Neural progenitor cell (in vitro differentiated cells): ENCODE measurements at regions not wholly inside any gene's neighbourhood (a gene's known extent, or its start where the extent isn't known, plus 50 kb on each side); places are given as distances from the start of the nearest gene placed in this dataset.

Experiments
- DNase-seq: peaks from one replicate; pipeline ENCODE4 v3.0.0-alpha.2; 2016; ENCODE audit warnings: low spot score
- H2AFZ ChIP-seq: fragments of 200-600 bp; sonication (generic); replicated peaks from 2 replicates; pipeline ENCODE4 v1.6.1; 2016; ENCODE audit warnings: antibody characterized with exemption
- H3F3A ChIP-seq: fragments of 200-600 bp; sonication (generic); 2 replicates; pipeline ENCODE4 v1.6.1; 2016; ENCODE audit warnings: antibody characterized with exemption, low read depth
- H3K27ac ChIP-seq: fragments of 200-600 bp; sonication (generic); 2 replicates; pipeline ENCODE4 v1.5.1; 2016; ENCODE audit warnings: mild to moderate bottlenecking
- H3K27me3 ChIP-seq: fragments of 200-600 bp; sonication (generic); 2 replicates; pipeline ENCODE4 v1.6.1; 2016; ENCODE audit warnings: mild to moderate bottlenecking, moderate library complexity
- H3K36me3 ChIP-seq: fragments of 200-600 bp; sonication (generic); 2 replicates; pipeline ENCODE4 v1.5.1; 2016
- H3K4me1 ChIP-seq: fragments of 200-600 bp; sonication (generic); 2 replicates; pipeline ENCODE4 v1.6.1; 2016; ENCODE audit warnings: mixed run types
- H3K4me2 ChIP-seq: fragments of 200-600 bp; sonication (generic); 2 replicates; pipeline ENCODE4 v1.6.1; 2016
- H3K4me3 ChIP-seq: fragments of 200-600 bp; sonication (generic); 2 replicates; pipeline ENCODE4 v1.5.1; 2016
- H3K79me2 ChIP-seq: fragments of 200-600 bp; sonication (generic); 2 replicates; pipeline ENCODE4 v1.6.1; 2016; ENCODE audit warnings: low read depth
- H3K9ac ChIP-seq: fragments of 200-600 bp; sonication (generic); 2 replicates; pipeline ENCODE4 v1.6.1; 2016
- H3K9me3 ChIP-seq: fragments of 200-600 bp; sonication (generic); 2 replicates; pipeline ENCODE4 v1.5.1; 2016; ENCODE audit warnings: low read depth
- H4K20me1 ChIP-seq: fragments of 200-600 bp; sonication (generic); 2 replicates; pipeline ENCODE4 v1.6.1; 2016; ENCODE audit warnings: low read depth
- H3K27ac Mint-ChIP-seq: 3 replicates; pipeline ENCODE4 v1.8.0; 2021; ENCODE audit warnings: mixed read lengths
- H3K27me3 Mint-ChIP-seq: 2 replicates; pipeline ENCODE4 v1.8.0; 2022; ENCODE audit warnings: low read depth, mild to moderate bottlenecking, inconsistent platforms, moderate library complexity, mixed read lengths; ENCODE audit not compliant: insufficient read depth
- H3K36me3 Mint-ChIP-seq: 3 replicates; pipeline ENCODE4 v1.8.0; 2021; ENCODE audit warnings: mixed read lengths
- H3K4me1 Mint-ChIP-seq: 3 replicates; pipeline ENCODE4 v1.8.0; 2021; ENCODE audit warnings: mixed read lengths
- H3K4me3 Mint-ChIP-seq: 3 replicates; pipeline ENCODE4 v1.8.0; 2021; ENCODE audit warnings: mild to moderate bottlenecking, moderate library complexity, mixed read lengths
- H3K9me3 Mint-ChIP-seq: 3 replicates; pipeline ENCODE4 v1.8.0; 2020; ENCODE audit warnings: mixed read lengths
- EZH2 ChIP-seq: fragments of 200-600 bp; sonication (generic); IDR thresholded peaks from 2 replicates; pipeline ENCODE4 v1.6.1; 2017; ENCODE audit warnings: antibody characterized with exemption, mild to moderate bottlenecking, moderate library complexity
- EZH2phosphoT487 ChIP-seq: fragments of 200-600 bp; sonication (generic); IDR thresholded peaks from 2 replicates; pipeline ENCODE4 v1.6.1; 2017; ENCODE audit warnings: antibody characterized with exemption
- TF ChIP-seq, protein P1 (sequence below): fragments of 200-600 bp; sonication (generic); IDR thresholded peaks from 2 replicates; pipeline ENCODE4 v1.5.1; 2017; ENCODE audit warnings: antibody characterized with exemption, mild to moderate bottlenecking

GRCh38 chr10:78200686-78201085, 167.0 kb downstream of the RPS24 start:
- no peaks in the 10 kb centered on the region for H3K9me3 ChIP-seq
- H3F3A ChIP-seq: no peaks in the 10 kb centered on the region
- TF ChIP-seq, protein P1, sequence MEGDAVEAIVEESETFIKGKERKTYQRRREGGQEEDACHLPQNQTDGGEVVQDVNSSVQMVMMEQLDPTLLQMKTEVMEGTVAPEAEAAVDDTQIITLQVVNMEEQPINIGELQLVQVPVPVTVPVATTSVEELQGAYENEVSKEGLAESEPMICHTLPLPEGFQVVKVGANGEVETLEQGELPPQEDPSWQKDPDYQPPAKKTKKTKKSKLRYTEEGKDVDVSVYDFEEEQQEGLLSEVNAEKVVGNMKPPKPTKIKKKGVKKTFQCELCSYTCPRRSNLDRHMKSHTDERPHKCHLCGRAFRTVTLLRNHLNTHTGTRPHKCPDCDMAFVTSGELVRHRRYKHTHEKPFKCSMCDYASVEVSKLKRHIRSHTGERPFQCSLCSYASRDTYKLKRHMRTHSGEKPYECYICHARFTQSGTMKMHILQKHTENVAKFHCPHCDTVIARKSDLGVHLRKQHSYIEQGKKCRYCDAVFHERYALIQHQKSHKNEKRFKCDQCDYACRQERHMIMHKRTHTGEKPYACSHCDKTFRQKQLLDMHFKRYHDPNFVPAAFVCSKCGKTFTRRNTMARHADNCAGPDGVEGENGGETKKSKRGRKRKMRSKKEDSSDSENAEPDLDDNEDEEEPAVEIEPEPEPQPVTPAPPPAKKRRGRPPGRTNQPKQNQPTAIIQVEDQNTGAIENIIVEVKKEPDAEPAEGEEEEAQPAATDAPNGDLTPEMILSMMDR: no peak
- TF ChIP-seq EZH2 (no peak), EZH2phosphoT487 (no peak)
- no peak overlapping the region for H3K27ac ChIP-seq
- H4K20me1 ChIP-seq: no peaks in the 10 kb centered on the region
- no peaks in the 10 kb centered on the region for H3K27me3 ChIP-seq
- Mint-ChIP-seq H3K27ac (no peak overlapping the region), H3K27me3 (no peaks in the 10 kb centered on the region), H3K4me1 (peaks cover 9% of the 10 kb centered on the region), H3K36me3 (no peaks in the 10 kb centered on the region), H3K9me3 (no peaks in the 10 kb centered on the region), H3K4me3 (no peak overlapping the region)
- no peak overlapping the region for H3K4me2 ChIP-seq
- no peaks in the 10 kb centered on the region for H3K36me3 ChIP-seq
- H2AFZ ChIP-seq: no peak overlapping the region
- DNase-seq: no peak
- no peaks in the 10 kb centered on the region for H3K79me2 ChIP-seq
- H3K4me3 ChIP-seq: no peak overlapping the region
- peaks cover 6% of the 10 kb centered on the region for H3K4me1 ChIP-seq
- H3K9ac ChIP-seq: no peak overlapping the region

GRCh38 chr10:78202386-78202785, 168.7 kb downstream of the RPS24 start:
- Mint-ChIP-seq H3K4me1 (peaks cover 12% of the 10 kb centered on the region), H3K9me3 (no peaks in the 10 kb centered on the region), H3K27ac (no peak overlapping the region), H3K27me3 (no peaks in the 10 kb centered on the region), H3K4me3 (no peak overlapping the region), H3K36me3 (no peaks in the 10 kb centered on the region)
- TF ChIP-seq EZH2phosphoT487: no peak
- TF ChIP-seq EZH2: no peak
- TF ChIP-seq, protein P1: no peak
- no peak overlapping the region for H2AFZ ChIP-seq
- no peaks in the 10 kb centered on the region for H4K20me1 ChIP-seq
- H3K27ac ChIP-seq: no peak overlapping the region
- H3K9ac ChIP-seq: no peak overlapping the region
- no peaks in the 10 kb centered on the region for H3K9me3 ChIP-seq
- H3K27me3 ChIP-seq: no peaks in the 10 kb centered on the region
- no peak for DNase-seq
- no peaks in the 10 kb centered on the region for H3K36me3 ChIP-seq
- no peaks in the 10 kb centered on the region for H3F3A ChIP-seq
- H3K4me1 ChIP-seq: no peaks in the 10 kb centered on the region
- H3K4me3 ChIP-seq: no peak overlapping the region
- H3K4me2 ChIP-seq: no peak overlapping the region
- H3K79me2 ChIP-seq: no peaks in the 10 kb centered on the region

GRCh38 chr10:78203915-78204818, 170.5 kb downstream of the RPS24 start:
- DNase-seq: no peak
- no peak overlapping the region for H3K4me3 Mint-ChIP-seq
- Histone ChIP-seq H2AFZ (no peak overlapping the region), H3K4me1 (no peaks in the 10 kb centered on the region), H3K9me3 (no peaks in the 10 kb centered on the region), H3K27ac (no peak overlapping the region), H3K4me3 (no peak overlapping the region), H4K20me1 (no peaks in the 10 kb centered on the region), H3K36me3 (no peaks in the 10 kb centered on the region), H3F3A (no peaks in the 10 kb centered on the region), H3K79me2 (no peaks in the 10 kb centered on the region), H3K27me3 (no peaks in the 10 kb centered on the region), H3K4me2 (no peak overlapping the region), H3K9ac (no peak overlapping the region)
- no peaks in the 10 kb centered on the region for H3K27me3 Mint-ChIP-seq
- no peaks in the 10 kb centered on the region for H3K9me3 Mint-ChIP-seq
- peaks cover 14% of the 10 kb centered on the region for H3K4me1 Mint-ChIP-seq
- no peak for TF ChIP-seq EZH2
- TF ChIP-seq, protein P1: no peak
- no peak for TF ChIP-seq EZH2phosphoT487
- no peaks in the 10 kb centered on the region for H3K36me3 Mint-ChIP-seq
- no peak overlapping the region for H3K27ac Mint-ChIP-seq
